Neural progenitor cell (in vitro differentiated cells): ENCODE measurements at regions not wholly inside any gene's neighbourhood (a gene's known extent, or its start where the extent isn't known, plus 50 kb on each side); places are given as distances from the start of the nearest gene placed in this dataset.

ENCODE experiments used
- DNase-seq: peaks from one replicate; pipeline ENCODE4 v3.0.0-alpha.2; 2016; ENCODE audit warnings: low spot score
- H2AFZ ChIP-seq: fragments of 200-600 bp; sonication (generic); replicated peaks from 2 replicates; pipeline ENCODE4 v1.6.1; 2016; ENCODE audit warnings: antibody characterized with exemption
- H3F3A ChIP-seq: fragments of 200-600 bp; sonication (generic); 2 replicates; pipeline ENCODE4 v1.6.1; 2016; ENCODE audit warnings: antibody characterized with exemption, low read depth
- H3K27ac ChIP-seq: fragments of 200-600 bp; sonication (generic); 2 replicates; pipeline ENCODE4 v1.5.1; 2016; ENCODE audit warnings: mild to moderate bottlenecking
- H3K27me3 ChIP-seq: fragments of 200-600 bp; sonication (generic); 2 replicates; pipeline ENCODE4 v1.6.1; 2016; ENCODE audit warnings: mild to moderate bottlenecking, moderate library complexity
- H3K36me3 ChIP-seq: fragments of 200-600 bp; sonication (generic); 2 replicates; pipeline ENCODE4 v1.5.1; 2016
- H3K4me1 ChIP-seq: fragments of 200-600 bp; sonication (generic); 2 replicates; pipeline ENCODE4 v1.6.1; 2016; ENCODE audit warnings: mixed run types
- H3K4me2 ChIP-seq: fragments of 200-600 bp; sonication (generic); 2 replicates; pipeline ENCODE4 v1.6.1; 2016
- H3K4me3 ChIP-seq: fragments of 200-600 bp; sonication (generic); 2 replicates; pipeline ENCODE4 v1.5.1; 2016
- H3K79me2 ChIP-seq: fragments of 200-600 bp; sonication (generic); 2 replicates; pipeline ENCODE4 v1.6.1; 2016; ENCODE audit warnings: low read depth
- H3K9ac ChIP-seq: fragments of 200-600 bp; sonication (generic); 2 replicates; pipeline ENCODE4 v1.6.1; 2016
- H3K9me3 ChIP-seq: fragments of 200-600 bp; sonication (generic); 2 replicates; pipeline ENCODE4 v1.5.1; 2016; ENCODE audit warnings: low read depth
- H4K20me1 ChIP-seq: fragments of 200-600 bp; sonication (generic); 2 replicates; pipeline ENCODE4 v1.6.1; 2016; ENCODE audit warnings: low read depth
- H3K27ac Mint-ChIP-seq: 3 replicates; pipeline ENCODE4 v1.8.0; 2021; ENCODE audit warnings: mixed read lengths
- H3K27me3 Mint-ChIP-seq: 2 replicates; pipeline ENCODE4 v1.8.0; 2022; ENCODE audit warnings: low read depth, mild to moderate bottlenecking, inconsistent platforms, moderate library complexity, mixed read lengths; ENCODE audit not compliant: insufficient read depth
- H3K36me3 Mint-ChIP-seq: 3 replicates; pipeline ENCODE4 v1.8.0; 2021; ENCODE audit warnings: mixed read lengths
- H3K4me1 Mint-ChIP-seq: 3 replicates; pipeline ENCODE4 v1.8.0; 2021; ENCODE audit warnings: mixed read lengths
- H3K4me3 Mint-ChIP-seq: 3 replicates; pipeline ENCODE4 v1.8.0; 2021; ENCODE audit warnings: mild to moderate bottlenecking, moderate library complexity, mixed read lengths
- H3K9me3 Mint-ChIP-seq: 3 replicates; pipeline ENCODE4 v1.8.0; 2020; ENCODE audit warnings: mixed read lengths
- EZH2 ChIP-seq: fragments of 200-600 bp; sonication (generic); IDR thresholded peaks from 2 replicates; pipeline ENCODE4 v1.6.1; 2017; ENCODE audit warnings: antibody characterized with exemption, mild to moderate bottlenecking, moderate library complexity
- EZH2phosphoT487 ChIP-seq: fragments of 200-600 bp; sonication (generic); IDR thresholded peaks from 2 replicates; pipeline ENCODE4 v1.6.1; 2017; ENCODE audit warnings: antibody characterized with exemption
- TF ChIP-seq, protein P1 (sequence below): fragments of 200-600 bp; sonication (generic); IDR thresholded peaks from 2 replicates; pipeline ENCODE4 v1.5.1; 2017; ENCODE audit warnings: antibody characterized with exemption, mild to moderate bottlenecking

- no peak for DNase-seq
- H3K4me3 ChIP-seq, result no peak overlapping the region
- no peak overlapping the region for H3K27ac ChIP-seq
- H4K20me1 ChIP-seq, result no peaks in the 10 kb centered on the region
- no peaks in the 10 kb centered on the region for H3F3A ChIP-seq
- no peak overlapping the region for H3K9ac ChIP-seq
- H3K4me1 ChIP-seq, result no peaks in the 10 kb centered on the region
- Mint-ChIP-seq H3K27ac (no peak overlapping the region), H3K9me3 (no peaks in the 10 kb centered on the region), H3K4me1 (no peaks in the 10 kb centered on the region), H3K4me3 (no peak overlapping the region), H3K36me3 (no peaks in the 10 kb centered on the region), H3K27me3 (peaks cover 3% of the 10 kb centered on the region)
- H3K9me3 ChIP-seq, result no peaks in the 10 kb centered on the region
- no peaks in the 10 kb centered on the region for H3K27me3 ChIP-seq
- no peak overlapping the region for H3K4me2 ChIP-seq
- no peak overlapping the region for H2AFZ ChIP-seq
- H3K79me2 ChIP-seq, result no peaks in the 10 kb centered on the region
- no peaks in the 10 kb centered on the region for H3K36me3 ChIP-seq
- TF ChIP-seq EZH2phosphoT487 (no peak), EZH2 (no peak)
- TF ChIP-seq, protein P1, sequence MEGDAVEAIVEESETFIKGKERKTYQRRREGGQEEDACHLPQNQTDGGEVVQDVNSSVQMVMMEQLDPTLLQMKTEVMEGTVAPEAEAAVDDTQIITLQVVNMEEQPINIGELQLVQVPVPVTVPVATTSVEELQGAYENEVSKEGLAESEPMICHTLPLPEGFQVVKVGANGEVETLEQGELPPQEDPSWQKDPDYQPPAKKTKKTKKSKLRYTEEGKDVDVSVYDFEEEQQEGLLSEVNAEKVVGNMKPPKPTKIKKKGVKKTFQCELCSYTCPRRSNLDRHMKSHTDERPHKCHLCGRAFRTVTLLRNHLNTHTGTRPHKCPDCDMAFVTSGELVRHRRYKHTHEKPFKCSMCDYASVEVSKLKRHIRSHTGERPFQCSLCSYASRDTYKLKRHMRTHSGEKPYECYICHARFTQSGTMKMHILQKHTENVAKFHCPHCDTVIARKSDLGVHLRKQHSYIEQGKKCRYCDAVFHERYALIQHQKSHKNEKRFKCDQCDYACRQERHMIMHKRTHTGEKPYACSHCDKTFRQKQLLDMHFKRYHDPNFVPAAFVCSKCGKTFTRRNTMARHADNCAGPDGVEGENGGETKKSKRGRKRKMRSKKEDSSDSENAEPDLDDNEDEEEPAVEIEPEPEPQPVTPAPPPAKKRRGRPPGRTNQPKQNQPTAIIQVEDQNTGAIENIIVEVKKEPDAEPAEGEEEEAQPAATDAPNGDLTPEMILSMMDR, result no peak
These were observed 82.6 kb upstream of the PCGF5 start for GRCh38 chr10:91137822-91138221.

DNA sequence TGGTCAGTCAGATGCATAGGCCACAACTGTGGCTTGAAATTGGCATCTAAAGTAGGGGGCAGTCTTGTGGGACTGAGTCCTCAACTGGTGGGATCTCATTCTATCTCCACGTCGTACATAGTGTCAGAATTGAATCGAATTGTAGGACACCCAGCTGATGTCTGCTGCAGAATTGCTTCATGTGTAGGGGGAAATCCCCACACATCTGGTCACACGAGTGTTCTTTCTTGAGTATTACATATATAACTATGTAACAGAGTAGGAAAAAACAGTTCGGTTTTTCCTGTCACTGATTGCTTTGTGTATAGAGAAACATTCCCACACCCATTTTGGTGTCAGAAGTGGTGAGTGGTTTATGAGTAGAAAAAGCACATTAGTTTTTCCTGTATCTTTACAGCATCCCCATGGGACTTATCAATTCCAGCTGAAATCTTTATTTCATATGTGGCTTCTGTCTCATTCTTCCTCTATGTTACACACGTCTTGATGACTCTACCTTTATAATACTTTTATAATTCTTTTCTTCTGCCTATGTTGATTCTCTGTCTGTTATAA lies 79.4 kb upstream of the PCGF5 start:
- Mint-ChIP-seq H3K36me3 (no peaks in the 10 kb centered on the region), H3K9me3 (no peaks in the 10 kb centered on the region), H3K27ac (no peak overlapping the region), H3K27me3 (peaks cover 3% of the 10 kb centered on the region), H3K4me3 (no peak overlapping the region), H3K4me1 (no peaks in the 10 kb centered on the region)
- Histone ChIP-seq H3K4me1 (no peaks in the 10 kb centered on the region), H3F3A (no peaks in the 10 kb centered on the region), H4K20me1 (no peaks in the 10 kb centered on the region), H3K27ac (no peak overlapping the region), H3K9ac (no peak overlapping the region), H3K9me3 (no peaks in the 10 kb centered on the region), H2AFZ (no peak overlapping the region), H3K36me3 (no peaks in the 10 kb centered on the region), H3K4me3 (no peak overlapping the region), H3K27me3 (no peaks in the 10 kb centered on the region), H3K4me2 (no peak overlapping the region), H3K79me2 (no peaks in the 10 kb centered on the region)
- TF ChIP-seq EZH2 (no peak), EZH2phosphoT487 (no peak)
- TF ChIP-seq, protein P1, result no peak
- no peak for DNase-seq

- no peak overlapping the region for H2AFZ ChIP-seq
- H3K4me3 ChIP-seq, result no peak overlapping the region
- DNase-seq, result no peak
- H3K9me3 ChIP-seq, result no peaks in the 10 kb centered on the region
- H3K36me3 ChIP-seq, result no peaks in the 10 kb centered on the region
- no peaks in the 10 kb centered on the region for H3F3A ChIP-seq
- TF ChIP-seq, protein P1, result no peak
- TF ChIP-seq EZH2phosphoT487 (no peak), EZH2 (no peak)
- Mint-ChIP-seq H3K27me3 (peaks cover 3% of the 10 kb centered on the region), H3K9me3 (no peaks in the 10 kb centered on the region), H3K4me1 (no peaks in the 10 kb centered on the region), H3K27ac (no peak overlapping the region), H3K4me3 (no peak overlapping the region), H3K36me3 (no peaks in the 10 kb centered on the region)
- H4K20me1 ChIP-seq, result no peaks in the 10 kb centered on the region
- no peak overlapping the region for H3K27ac ChIP-seq
- H3K4me1 ChIP-seq, result no peaks in the 10 kb centered on the region
- H3K79me2 ChIP-seq, result no peaks in the 10 kb centered on the region
- H3K9ac ChIP-seq, result no peak overlapping the region
- H3K27me3 ChIP-seq, result no peaks in the 10 kb centered on the region
- H3K4me2 ChIP-seq, result no peak overlapping the region
These were observed 75.5 kb upstream of the PCGF5 start for GRCh38 chr10:91144961-91145360.
